SK-N-SH treated with all-trans-retinoic acid at 6 μM for 48 hours (cell line): ENCODE measurements at regions not wholly inside any gene's neighbourhood (a gene's known extent, or its start where the extent isn't known, plus 50 kb on each side); places are given as distances from the start of the nearest gene placed in this dataset.

ENCODE experiments used
- ATAC-seq: fragments of 200-7000 bp; cut with Tn5 transposase; 3 replicates; pipeline ENCODE4 v1.9.1; 2020; ENCODE audit warnings: mild to moderate bottlenecking, moderate library complexity
- ARNTL ChIP-seq: fragments of 450-650 bp; formaldehyde crosslinking; IDR thresholded peaks from 2 replicates; pipeline ENCODE4 v1.5.0; 2020; ENCODE audit warnings: low read depth, mild to moderate bottlenecking, moderate library complexity, borderline replicate concordance
- BACH2 ChIP-seq: fragments of 250-450 bp; sonication (Bioruptor Pico); IDR thresholded peaks from 2 replicates; pipeline ENCODE4 v1.9.0; 2021; ENCODE audit warnings: mild to moderate bottlenecking, borderline replicate concordance
- GLIS3 ChIP-seq: fragments of 250-450 bp; sonication (Bioruptor Pico); IDR thresholded peaks from 2 replicates; pipeline ENCODE4 v1.5.0; 2020; ENCODE audit warnings: mild to moderate bottlenecking, moderate library complexity
- ISL1 ChIP-seq: fragments of 250-450 bp; sonication (Bioruptor Pico); IDR thresholded peaks from 2 replicates; pipeline ENCODE4 v2.1.2; 2022; ENCODE audit warnings: mild to moderate bottlenecking, moderate library complexity
- RARB ChIP-seq: fragments of 250-450 bp; sonication (Bioruptor Pico); IDR thresholded peaks from 2 replicates; pipeline ENCODE4 v1.8.0; 2021; ENCODE audit warnings: mild to moderate bottlenecking, moderate library complexity
- SNAI2 ChIP-seq: fragments of 250-450 bp; sonication (Bioruptor Pico); IDR thresholded peaks from 2 replicates; pipeline ENCODE4 v1.5.0; 2020; ENCODE audit warnings: mild to moderate bottlenecking, moderate library complexity
- TCF4 ChIP-seq: fragments of 250-450 bp; sonication (Bioruptor Pico); IDR thresholded peaks from 2 replicates; pipeline ENCODE4 v1.8.0; 2021; ENCODE audit warnings: mild to moderate bottlenecking, moderate library complexity, borderline replicate concordance
- TOX ChIP-seq: fragments of 250-450 bp; sonication (Bioruptor Pico); IDR thresholded peaks from 2 replicates; pipeline ENCODE4 v1.8.0; 2021; ENCODE audit warnings: mild to moderate bottlenecking, moderate library complexity, borderline replicate concordance
- ZFP30 ChIP-seq: fragments of 450-650 bp; formaldehyde crosslinking; IDR thresholded peaks from 2 replicates; pipeline ENCODE4 v1.5.0; 2022; ENCODE audit warnings: mild to moderate bottlenecking, moderate library complexity
- ZNF565 ChIP-seq: fragments of 450-650 bp; formaldehyde crosslinking; conservative IDR thresholded peaks from 2 replicates; pipeline ENCODE4 v1.5.0; 2020; ENCODE audit warnings: low read depth, mild to moderate bottlenecking, moderate library complexity
- ZNF8 ChIP-seq: fragments of 450-650 bp; formaldehyde crosslinking; IDR thresholded peaks from 2 replicates; pipeline ENCODE4 v1.5.0; 2020; ENCODE audit warnings: mild to moderate bottlenecking, moderate library complexity
- TF ChIP-seq, protein P1 (sequence below): fragments of 250-450 bp; sonication (Bioruptor Pico); IDR thresholded peaks from 2 replicates; pipeline ENCODE4 v1.5.1; 2020; ENCODE audit warnings: low read depth, mild to moderate bottlenecking, moderate library complexity
- TF ChIP-seq, protein P2 (sequence below): fragments of 250-450 bp; sonication (Bioruptor Pico); IDR thresholded peaks from 2 replicates; pipeline ENCODE4 v1.5.1; 2021; ENCODE audit warnings: mild to moderate bottlenecking, moderate library complexity
- TF ChIP-seq, protein P3 (sequence below): fragments of 250-450 bp; sonication (Bioruptor Pico); IDR thresholded peaks from 2 replicates; pipeline ENCODE4 v1.8.0; 2020; ENCODE audit warnings: mild to moderate bottlenecking, moderate library complexity, borderline replicate concordance
- TF ChIP-seq, protein P4 (sequence below): fragments of 250-450 bp; sonication (Bioruptor Pico); IDR thresholded peaks from 2 replicates; pipeline ENCODE4 v1.5.0; 2020; ENCODE audit warnings: mild to moderate bottlenecking, moderate library complexity

DNA sequence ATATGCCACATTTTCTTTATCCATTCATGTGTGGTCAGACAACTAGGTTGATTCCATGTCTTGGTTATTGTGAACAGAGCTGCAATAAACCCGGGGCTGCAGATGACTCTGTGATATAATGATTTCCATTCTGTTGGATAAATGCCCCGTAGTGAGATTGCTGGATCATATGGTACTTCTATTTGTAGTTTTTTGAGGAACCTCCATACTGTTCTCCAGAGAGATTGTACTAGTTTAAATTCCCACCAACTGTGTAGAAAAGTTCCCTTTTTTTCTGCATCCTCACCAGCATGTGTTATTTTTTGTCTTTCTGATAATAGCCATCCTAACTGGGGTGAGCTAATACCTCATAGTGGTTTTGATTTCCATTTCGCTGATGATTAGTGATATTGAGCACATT, 62.2 kb upstream of the MAP3K4 start:
- no peak for ATAC-seq

DNA sequence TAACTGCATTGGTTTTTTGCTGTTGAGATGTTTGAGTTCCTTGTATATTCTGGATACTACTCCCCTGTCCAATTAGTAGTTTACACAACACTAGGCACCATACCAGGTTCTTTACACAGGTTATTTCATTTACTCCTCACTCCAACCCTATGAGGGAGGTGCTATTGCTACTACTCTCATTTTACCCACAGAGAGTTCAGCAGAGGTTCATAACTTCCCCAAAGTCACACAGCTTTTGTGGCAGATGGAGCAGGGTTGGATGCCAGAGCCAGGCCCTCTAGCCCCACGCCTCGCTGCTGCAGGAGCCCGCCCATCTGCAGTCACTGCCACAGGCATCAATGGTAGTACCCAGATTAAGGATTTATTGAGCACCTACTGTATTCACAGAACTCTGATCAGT, 61.7 kb upstream of the MAP3K4 start:
- TF ChIP-seq GLIS3 (no peak), ZNF8 (CRISPR knock-in tag) (no peak), ISL1 (CRISPR knock-in tag) (no peak), SNAI2 (CRISPR knock-in tag) (no peak), BACH2 (no peak)
- TF ChIP-seq, protein P1, sequence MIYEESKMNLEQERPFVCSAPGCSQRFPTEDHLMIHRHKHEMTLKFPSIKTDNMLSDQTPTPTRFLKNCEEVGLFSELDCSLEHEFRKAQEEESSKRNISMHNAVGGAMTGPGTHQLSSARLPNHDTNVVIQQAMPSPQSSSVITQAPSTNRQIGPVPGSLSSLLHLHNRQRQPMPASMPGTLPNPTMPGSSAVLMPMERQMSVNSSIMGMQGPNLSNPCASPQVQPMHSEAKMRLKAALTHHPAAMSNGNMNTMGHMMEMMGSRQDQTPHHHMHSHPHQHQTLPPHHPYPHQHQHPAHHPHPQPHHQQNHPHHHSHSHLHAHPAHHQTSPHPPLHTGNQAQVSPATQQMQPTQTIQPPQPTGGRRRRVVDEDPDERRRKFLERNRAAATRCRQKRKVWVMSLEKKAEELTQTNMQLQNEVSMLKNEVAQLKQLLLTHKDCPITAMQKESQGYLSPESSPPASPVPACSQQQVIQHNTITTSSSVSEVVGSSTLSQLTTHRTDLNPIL (CRISPR knock-in tag), result no peak
- TF ChIP-seq, protein P2, sequence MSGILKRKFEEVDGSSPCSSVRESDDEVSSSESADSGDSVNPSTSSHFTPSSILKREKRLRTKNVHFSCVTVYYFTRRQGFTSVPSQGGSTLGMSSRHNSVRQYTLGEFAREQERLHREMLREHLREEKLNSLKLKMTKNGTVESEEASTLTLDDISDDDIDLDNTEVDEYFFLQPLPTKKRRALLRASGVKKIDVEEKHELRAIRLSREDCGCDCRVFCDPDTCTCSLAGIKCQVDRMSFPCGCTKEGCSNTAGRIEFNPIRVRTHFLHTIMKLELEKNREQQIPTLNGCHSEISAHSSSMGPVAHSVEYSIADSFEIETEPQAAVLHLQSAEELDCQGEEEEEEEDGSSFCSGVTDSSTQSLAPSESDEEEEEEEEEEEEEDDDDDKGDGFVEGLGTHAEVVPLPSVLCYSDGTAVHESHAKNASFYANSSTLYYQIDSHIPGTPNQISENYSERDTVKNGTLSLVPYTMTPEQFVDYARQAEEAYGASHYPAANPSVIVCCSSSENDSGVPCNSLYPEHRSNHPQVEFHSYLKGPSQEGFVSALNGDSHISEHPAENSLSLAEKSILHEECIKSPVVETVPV (CRISPR knock-in tag), result no peak
- TF ChIP-seq, protein P3, sequence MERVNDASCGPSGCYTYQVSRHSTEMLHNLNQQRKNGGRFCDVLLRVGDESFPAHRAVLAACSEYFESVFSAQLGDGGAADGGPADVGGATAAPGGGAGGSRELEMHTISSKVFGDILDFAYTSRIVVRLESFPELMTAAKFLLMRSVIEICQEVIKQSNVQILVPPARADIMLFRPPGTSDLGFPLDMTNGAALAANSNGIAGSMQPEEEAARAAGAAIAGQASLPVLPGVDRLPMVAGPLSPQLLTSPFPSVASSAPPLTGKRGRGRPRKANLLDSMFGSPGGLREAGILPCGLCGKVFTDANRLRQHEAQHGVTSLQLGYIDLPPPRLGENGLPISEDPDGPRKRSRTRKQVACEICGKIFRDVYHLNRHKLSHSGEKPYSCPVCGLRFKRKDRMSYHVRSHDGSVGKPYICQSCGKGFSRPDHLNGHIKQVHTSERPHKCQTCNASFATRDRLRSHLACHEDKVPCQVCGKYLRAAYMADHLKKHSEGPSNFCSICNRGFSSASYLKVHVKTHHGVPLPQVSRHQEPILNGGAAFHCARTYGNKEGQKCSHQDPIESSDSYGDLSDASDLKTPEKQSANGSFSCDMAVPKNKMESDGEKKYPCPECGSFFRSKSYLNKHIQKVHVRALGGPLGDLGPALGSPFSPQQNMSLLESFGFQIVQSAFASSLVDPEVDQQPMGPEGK (CRISPR knock-in tag), result no peak
- TF ChIP-seq, all 23 proteins: peak for 0
- no peak for ATAC-seq

More for the DNA sequence above, 62.2 kb upstream of the MAP3K4 start:
- TF ChIP-seq, protein P1 (CRISPR knock-in tag), result no peak
- TF ChIP-seq RARB (CRISPR knock-in tag) (no peak), ARNTL (CRISPR knock-in tag) (no peak)

DNA sequence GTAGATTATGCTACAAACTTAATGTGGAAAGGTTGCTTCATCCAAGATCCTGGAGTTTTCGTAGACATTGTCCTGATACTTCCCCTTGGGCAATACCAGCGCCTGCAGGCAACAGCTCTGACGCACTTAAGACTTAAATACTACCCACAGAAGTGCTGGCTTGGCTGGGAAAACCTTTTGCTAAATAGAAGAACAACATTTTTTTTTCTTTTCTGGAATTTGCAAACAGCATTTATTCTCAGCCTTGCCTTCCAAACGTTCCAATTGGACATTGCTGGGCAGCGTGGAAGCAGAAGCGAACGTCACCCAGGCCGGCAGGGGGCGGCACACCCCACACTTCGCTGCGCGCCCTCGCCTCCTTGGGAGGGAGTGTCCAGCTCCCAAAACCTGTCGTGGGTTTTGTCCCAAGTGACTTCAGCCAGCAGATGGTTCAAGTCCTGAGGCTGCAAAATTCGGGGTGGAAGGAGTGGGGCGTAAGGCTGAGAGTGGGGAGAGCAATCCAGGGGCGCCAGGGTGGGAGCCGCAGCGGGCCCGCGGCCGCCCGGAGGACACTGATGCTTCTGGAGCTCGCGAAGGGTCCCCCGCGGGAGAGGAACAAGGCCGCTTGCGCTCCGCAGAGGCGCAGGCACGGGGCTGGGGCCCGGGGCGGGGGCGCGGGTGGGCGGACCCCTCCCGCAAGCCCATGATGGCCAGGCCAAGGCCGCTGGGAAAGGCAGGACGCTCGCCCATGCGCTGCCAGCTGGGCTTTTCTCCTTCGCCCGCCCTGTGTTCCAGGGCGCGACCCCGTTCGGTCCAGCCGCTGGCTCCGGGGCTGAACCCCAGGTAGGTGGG, 60.8 kb upstream of the MAP3K4 start:
- peak; percentile 99 for ATAC-seq
- TF ChIP-seq RARB (CRISPR knock-in tag), result no peak
- TF ChIP-seq, protein P4, sequence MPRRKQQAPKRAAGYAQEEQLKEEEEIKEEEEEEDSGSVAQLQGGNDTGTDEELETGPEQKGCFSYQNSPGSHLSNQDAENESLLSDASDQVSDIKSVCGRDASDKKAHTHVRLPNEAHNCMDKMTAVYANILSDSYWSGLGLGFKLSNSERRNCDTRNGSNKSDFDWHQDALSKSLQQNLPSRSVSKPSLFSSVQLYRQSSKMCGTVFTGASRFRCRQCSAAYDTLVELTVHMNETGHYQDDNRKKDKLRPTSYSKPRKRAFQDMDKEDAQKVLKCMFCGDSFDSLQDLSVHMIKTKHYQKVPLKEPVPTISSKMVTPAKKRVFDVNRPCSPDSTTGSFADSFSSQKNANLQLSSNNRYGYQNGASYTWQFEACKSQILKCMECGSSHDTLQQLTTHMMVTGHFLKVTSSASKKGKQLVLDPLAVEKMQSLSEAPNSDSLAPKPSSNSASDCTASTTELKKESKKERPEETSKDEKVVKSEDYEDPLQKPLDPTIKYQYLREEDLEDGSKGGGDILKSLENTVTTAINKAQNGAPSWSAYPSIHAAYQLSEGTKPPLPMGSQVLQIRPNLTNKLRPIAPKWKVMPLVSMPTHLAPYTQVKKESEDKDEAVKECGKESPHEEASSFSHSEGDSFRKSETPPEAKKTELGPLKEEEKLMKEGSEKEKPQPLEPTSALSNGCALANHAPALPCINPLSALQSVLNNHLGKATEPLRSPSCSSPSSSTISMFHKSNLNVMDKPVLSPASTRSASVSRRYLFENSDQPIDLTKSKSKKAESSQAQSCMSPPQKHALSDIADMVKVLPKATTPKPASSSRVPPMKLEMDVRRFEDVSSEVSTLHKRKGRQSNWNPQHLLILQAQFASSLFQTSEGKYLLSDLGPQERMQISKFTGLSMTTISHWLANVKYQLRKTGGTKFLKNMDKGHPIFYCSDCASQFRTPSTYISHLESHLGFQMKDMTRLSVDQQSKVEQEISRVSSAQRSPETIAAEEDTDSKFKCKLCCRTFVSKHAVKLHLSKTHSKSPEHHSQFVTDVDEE (CRISPR knock-in tag), result 0 out of 2 replicates have a peak, but pooled peaks have one; percentile 14

DNA sequence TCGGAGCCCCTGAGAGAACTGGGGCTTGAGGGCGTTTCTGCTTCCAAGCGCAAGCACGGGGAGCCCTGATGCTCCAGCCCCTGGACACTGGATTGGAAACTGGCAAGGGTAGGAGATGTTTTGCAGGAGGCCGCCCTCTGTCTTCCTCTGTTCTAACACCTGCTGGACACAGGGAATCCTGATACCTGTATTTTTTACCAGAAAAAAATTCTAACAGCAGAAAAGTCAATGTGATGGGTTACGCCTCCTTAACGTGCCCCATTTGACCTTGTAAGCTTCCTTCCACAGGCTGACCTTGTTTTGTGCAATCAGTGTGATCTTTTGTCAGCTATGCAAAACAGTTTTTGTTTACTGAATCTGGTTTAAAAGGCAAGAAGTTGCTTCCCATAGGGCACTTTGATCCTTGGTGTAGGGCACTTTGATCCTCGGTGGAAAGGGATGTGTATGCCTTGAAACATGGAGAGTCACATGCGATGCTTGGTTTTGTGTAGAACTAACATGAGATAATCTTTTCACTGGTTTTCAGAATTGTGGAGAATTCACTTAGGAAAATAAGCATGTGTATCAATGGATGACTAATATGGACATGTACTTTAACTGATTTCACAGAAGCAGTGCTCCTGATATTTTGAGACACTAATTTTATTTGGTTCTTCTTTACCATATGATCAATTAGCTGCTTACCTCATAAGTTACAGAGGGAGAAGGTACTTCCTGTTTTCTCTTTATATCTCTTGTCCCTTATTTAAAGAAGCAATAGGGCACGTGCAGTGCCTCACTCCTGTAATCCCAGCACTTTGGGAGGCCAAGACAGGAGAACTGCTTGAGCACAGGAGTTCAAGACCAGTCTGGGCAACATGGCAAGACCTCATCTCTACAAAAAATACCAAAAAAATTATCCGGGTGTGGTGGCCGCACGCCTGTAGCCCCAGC, 59.9 kb upstream of the MAP3K4 start:
- ATAC-seq, result peak; percentile 37; the same call in 2 of the 3 replicates

More for the DNA sequence above, 59.9 kb upstream of the MAP3K4 start:
- TF ChIP-seq, protein P3 (CRISPR knock-in tag), result no peak
- no peak for TF ChIP-seq ZFP30 (CRISPR knock-in tag)
- no peak for TF ChIP-seq ARNTL (CRISPR knock-in tag)
- no peak for TF ChIP-seq ISL1 (CRISPR knock-in tag)
- no peak for TF ChIP-seq TOX (CRISPR knock-in tag)
- TF ChIP-seq BACH2, result no peak
- no peak for TF ChIP-seq ZNF565 (CRISPR knock-in tag)
- TF ChIP-seq, protein P4 (CRISPR knock-in tag), result no peak
- TF ChIP-seq GLIS3, result no peak
- no peak for TF ChIP-seq SNAI2 (CRISPR knock-in tag)
- no peak for TF ChIP-seq TCF4 (CRISPR knock-in tag)
